OCI-LY7 (cell line): ENCODE measurements at regions not wholly inside any gene's neighbourhood (a gene's known extent, or its start where the extent isn't known, plus 50 kb on each side); places are given as distances from the start of the nearest gene placed in this dataset.

ENCODE experiments used
- BruUV-seq: library from RNA; stranded (reverse); fragments of 400-500 nt; replicated peaks from 2 replicates; lab custom pipeline; 2021; lab: Mats Ljungman, UMichigan
- CTCF ChIA-PET: fragments of 300-600 bp; sonication (Branson Sonifier 250); formaldehyde crosslinking; loops from one replicate; lab custom pipeline; 2022; ENCODE audit warnings: antibody characterized with exemption; ENCODE audit not compliant: unreplicated experiment; lab: Charles Lee
- POLR2A ChIA-PET: fragments of 300-600 bp; sonication (Branson Sonifier 250); formaldehyde crosslinking; loops from one replicate; lab custom pipeline; 2022; ENCODE audit warnings: antibody characterized with exemption; lab: Charles Lee
- DNase-seq: peaks from one replicate; pipeline ENCODE4 v3.0.0-alpha.2; 2015; ENCODE audit warnings: low spot score
- H2AFZ ChIP-seq: fragments of 200-600 bp; sonication (generic), shearing (Covaris generic); 2 replicates; pipeline ENCODE4 v1.6.1; 2014; ENCODE audit warnings: mild to moderate bottlenecking, antibody characterized with exemption, low read length, moderate library complexity
- H3K27ac ChIP-seq: fragments of 200-600 bp; sonication (generic); 2 replicates; pipeline ENCODE4 v1.5.1; 2014; ENCODE audit warnings: mixed run types, low read depth, mild to moderate bottlenecking, moderate library complexity, low read length, inconsistent platforms; ENCODE audit not compliant: poor library complexity, severe bottlenecking
- H3K36me3 ChIP-seq: fragments of 200-600 bp; sonication (generic); 2 replicates; pipeline ENCODE4 v1.6.1; 2014; ENCODE audit warnings: mild to moderate bottlenecking, antibody characterized with exemption, low read length, moderate library complexity, mixed read lengths; ENCODE audit not compliant: insufficient read depth
- H3K4me1 ChIP-seq: fragments of 200-600 bp; sonication (generic); 2 replicates; pipeline ENCODE4 v1.5.1; 2014; ENCODE audit warnings: mild to moderate bottlenecking, low read length; ENCODE audit not compliant: insufficient read depth, poor library complexity, severe bottlenecking
- H3K4me2 ChIP-seq: fragments of 200-600 bp; sonication (generic); 2 replicates; pipeline ENCODE4 v1.6.1; 2014; ENCODE audit warnings: mild to moderate bottlenecking, low read length
- H3K4me3 ChIP-seq: fragments of 200-600 bp; sonication (generic); 2 replicates; pipeline ENCODE4 v1.5.1; 2014; ENCODE audit warnings: mild to moderate bottlenecking, low read depth, low read length; ENCODE audit not compliant: poor library complexity, severe bottlenecking
- H3K79me2 ChIP-seq: fragments of 200-600 bp; sonication (generic); 2 replicates; pipeline ENCODE4 v1.6.1; 2016; ENCODE audit warnings: low read depth, mild to moderate bottlenecking, low read length, moderate library complexity, mixed read lengths; ENCODE audit not compliant: insufficient read depth
- H3K9me2 ChIP-seq: fragments of 200-600 bp; sonication (generic); 2 replicates; pipeline ENCODE4 v1.6.1; 2016; ENCODE audit warnings: mild to moderate bottlenecking, low read length, mixed read lengths; ENCODE audit not compliant: insufficient read depth
- H3K9me3 ChIP-seq: fragments of 200-600 bp; sonication (generic); 2 replicates; pipeline ENCODE4 v1.6.1; 2014; ENCODE audit warnings: mild to moderate bottlenecking, mixed run types, low read length, mixed read lengths
- H4K20me1 ChIP-seq: fragments of 200-600 bp; sonication (generic); 2 replicates; pipeline ENCODE4 v1.6.1; 2014; ENCODE audit warnings: mild to moderate bottlenecking, antibody characterized with exemption, low read length, moderate library complexity, mixed read lengths; ENCODE audit not compliant: insufficient read depth
- EZH2phosphoT487 ChIP-seq: fragments of 200-600 bp; sonication (generic); IDR thresholded peaks from 2 replicates; pipeline ENCODE4 v1.6.1; 2018; ENCODE audit warnings: low read depth, borderline replicate concordance, mild to moderate bottlenecking, mixed run types, antibody characterized with exemption, low read length, moderate library complexity, mixed read lengths
- intact Hi-C: fragments of 100-400 bp; cut with micrococcal nuclease; formaldehyde crosslinking; loops from one replicate; pipeline ENCODE4 v1.10.0; 2022; ENCODE audit not compliant: unreplicated experiment
- TF ChIP-seq, protein P1 (sequence below): fragments of 200-600 bp; sonication (generic); conservative IDR thresholded peaks from 2 replicates; pipeline ENCODE4 v1.5.1; 2014; ENCODE audit warnings: mild to moderate bottlenecking, antibody characterized with exemption, low read length, moderate library complexity, mixed read lengths

GRCh38 chr2:58764338-58765104, 523.4 kb upstream of the FANCL start:
- H3K4me3 ChIP-seq, result no peak overlapping the region
- H2AFZ ChIP-seq, result no peak overlapping the region
- POLR2A ChIA-PET, result interaction anchor here (0.7 kb wide), 1 partner anchor 1297 kb away, joined by 3 read pairs; no protein-coding TSS in a partner anchor
- H3K4me2 ChIP-seq, result no peak overlapping the region
- H4K20me1 ChIP-seq, result no peaks in the 10 kb centered on the region
- H3K9me3 ChIP-seq, result no peaks in the 10 kb centered on the region
- no peaks in the 10 kb centered on the region for H3K9me2 ChIP-seq
- no peak overlapping the region for H3K27ac ChIP-seq
- no peak for DNase-seq
- intact Hi-C loops, result loop anchor here (5.0 kb wide), 1 partner anchor 1908 kb away; no protein-coding TSS in a partner anchor
- no peaks in the 10 kb centered on the region for H3K79me2 ChIP-seq
- no peaks in the 10 kb centered on the region for H3K36me3 ChIP-seq
- BruUV-seq, result no TSS peak
- TF ChIP-seq, protein P1, sequence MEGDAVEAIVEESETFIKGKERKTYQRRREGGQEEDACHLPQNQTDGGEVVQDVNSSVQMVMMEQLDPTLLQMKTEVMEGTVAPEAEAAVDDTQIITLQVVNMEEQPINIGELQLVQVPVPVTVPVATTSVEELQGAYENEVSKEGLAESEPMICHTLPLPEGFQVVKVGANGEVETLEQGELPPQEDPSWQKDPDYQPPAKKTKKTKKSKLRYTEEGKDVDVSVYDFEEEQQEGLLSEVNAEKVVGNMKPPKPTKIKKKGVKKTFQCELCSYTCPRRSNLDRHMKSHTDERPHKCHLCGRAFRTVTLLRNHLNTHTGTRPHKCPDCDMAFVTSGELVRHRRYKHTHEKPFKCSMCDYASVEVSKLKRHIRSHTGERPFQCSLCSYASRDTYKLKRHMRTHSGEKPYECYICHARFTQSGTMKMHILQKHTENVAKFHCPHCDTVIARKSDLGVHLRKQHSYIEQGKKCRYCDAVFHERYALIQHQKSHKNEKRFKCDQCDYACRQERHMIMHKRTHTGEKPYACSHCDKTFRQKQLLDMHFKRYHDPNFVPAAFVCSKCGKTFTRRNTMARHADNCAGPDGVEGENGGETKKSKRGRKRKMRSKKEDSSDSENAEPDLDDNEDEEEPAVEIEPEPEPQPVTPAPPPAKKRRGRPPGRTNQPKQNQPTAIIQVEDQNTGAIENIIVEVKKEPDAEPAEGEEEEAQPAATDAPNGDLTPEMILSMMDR, result no peak
- H3K4me1 ChIP-seq, result no peaks in the 10 kb centered on the region
- CTCF ChIA-PET, result no interaction called here

- no TSS peak for BruUV-seq
- H3K4me3 ChIP-seq, result no peak overlapping the region
- DNase-seq, result peak; percentile 28
- no peaks in the 10 kb centered on the region for H3K36me3 ChIP-seq
- H3K9me2 ChIP-seq, result no peaks in the 10 kb centered on the region
- no peaks in the 10 kb centered on the region for H3K4me1 ChIP-seq
- TF ChIP-seq, protein P1, result peak; percentile 77
- TF ChIP-seq EZH2phosphoT487, result no peak
- H3K9me3 ChIP-seq, result no peaks in the 10 kb centered on the region
- no peak overlapping the region for H3K27ac ChIP-seq
- no peaks in the 10 kb centered on the region for H3K79me2 ChIP-seq
- intact Hi-C loops, result loop anchor here (5.0 kb wide), 1 partner anchor 1910 kb away; no protein-coding TSS in a partner anchor
- H2AFZ ChIP-seq, result no peak overlapping the region
- CTCF ChIA-PET, result no interaction called here
- H4K20me1 ChIP-seq, result no peaks in the 10 kb centered on the region
- POLR2A ChIA-PET, result interaction anchor here (0.5 kb wide), 1 partner anchor 11 kb away, joined by 3 read pairs; no protein-coding TSS in a partner anchor
- H3K4me2 ChIP-seq, result no peak overlapping the region
These were observed 521.2 kb upstream of the FANCL start for GRCh38 chr2:58762176-58762781.

- intact Hi-C loops, result no loop called here
- TF ChIP-seq, protein P1, result no peak
- no peak for TF ChIP-seq EZH2phosphoT487
- Histone ChIP-seq H3K4me3 (no peak overlapping the region), H4K20me1 (no peaks in the 10 kb centered on the region), H3K9me3 (no peaks in the 10 kb centered on the region), H2AFZ (no peak overlapping the region), H3K4me2 (no peak overlapping the region), H3K27ac (no peak overlapping the region), H3K79me2 (no peaks in the 10 kb centered on the region), H3K36me3 (no peaks in the 10 kb centered on the region), H3K9me2 (no peaks in the 10 kb centered on the region), H3K4me1 (no peaks in the 10 kb centered on the region)
- ChIA-PET CTCF (no interaction called here), POLR2A (interaction anchor here (0.7 kb wide), 1 partner anchor 873 kb away, joined by 3 read pairs; no protein-coding TSS in a partner anchor)
- no peak for DNase-seq
- no TSS peak for BruUV-seq
These were observed 516.8 kb upstream of the FANCL start for GRCh38 chr2:58757971-58758370.
